Pancreas (tissue), 10 donors: ENCODE measurements at regions not wholly inside any gene's neighbourhood (a gene's known extent, or its start where the extent isn't known, plus 50 kb on each side); places are given as distances from the start of the nearest gene placed in this dataset.

Source experiments
- ATAC-seq, 4 donors: fragments of 200-7000 bp; cut with Tn5 transposase; one replicate each; pipeline versions ENCODE4 v1.8.0 to v1.9.1; 2020; ENCODE audit warnings: mild to moderate bottlenecking in 4 of 4, moderate library complexity in 4 of 4
- DNase-seq, 6 donors: peaks; one replicate each; pipeline ENCODE4 v3.0.0-alpha.2; 2020
- FAIRE-seq: peaks from 2 replicates; lab custom pipeline; 2012; peaks lifted over from hg19 to GRCh38; lab: Jason Lieb, UNC
- H3K27ac ChIP-seq, 4 donors: fragments of 200-600 bp; sonication (generic); 1 replicate in 3 of 4; 2 replicates in 1 of 4; pipeline versions ENCODE4 v1.5.0 to v1.8.0; 2020
- H3K27me3 ChIP-seq, 4 donors: fragments of 200-600 bp; one replicate each; pipeline ENCODE4 v1.8.0; 2021
- H3K36me3 ChIP-seq, 3 donors: fragments of 200-600 bp; sonication (generic) in 1 of 3; one replicate each; pipeline versions ENCODE4 v1.5.0 to v1.8.0; 2020 to 2021
- H3K4me1 ChIP-seq, 3 donors: fragments of 200-600 bp; one replicate each; pipeline ENCODE4 v1.8.0; 2021
- H3K4me3 ChIP-seq, 4 donors: fragments of 200-600 bp; sonication (generic) in 2 of 4; one replicate each; pipeline versions ENCODE4 v1.5.0 to v1.8.0; 2020 to 2021
- H3K9me3 ChIP-seq, 4 donors: fragments of 200-600 bp; one replicate each; pipeline ENCODE4 v1.8.0; 2021
- WGBS, 2 donors: extraction: QIAGEN DNeasy Blood & Tissue Kit; methylation state at CpG; one replicate each; pipeline ENCODE4 v1.1.7; 2013; 5-methylcytosine and 5-hydroxymethylcytosine counted together
- intact Hi-C, 3 donors: fragments of 100-400 bp; cut with DNase I; formaldehyde crosslinking; loops; one replicate each; pipeline versions ENCODE4 v1.11.1 to v1.14.2; 2022
- TF ChIP-seq, protein P1 (sequence below), 4 donors: fragments of 200-600 bp; sonication (generic) in 3 of 4; IDR thresholded peaks; one replicate each; pipeline versions ENCODE4 v1.5.0 to v1.8.0; 2021; ENCODE audit warnings: antibody characterized with exemption in 4 of 4
- donor health status: healthy with polysubstance abuse.
- donor health status: DM: no; HTN: no; CAD: no; lungs with moderate emphysema.
- donor health status: DM: no; HTN: no; CAD: no.
- donor health status: control.
- donor health status: control.
- donor health status: Bipolar disorder and iron deficiency.
- donor health status: DM: yes; HTN: yes; CAD: no.
- donor health status: DM: no; HTN: no; CAD: no.
- donor health status: DM: no; HTN: no; CAD: no.
- donor health status: DM: yes; HTN: yes; CAD: no.

GRCh38 chr5:133698646-133699526 lies 86.5 kb upstream of the FSTL4 start:
- Histone ChIP-seq H3K4me1 (no peaks in the 10 kb centered on the region), H3K27me3 (no peaks in the 10 kb centered on the region), H3K9me3 (no peaks in the 10 kb centered on the region), H3K27ac (no peak overlapping the region), H3K4me3 (no peak overlapping the region), H3K36me3 (no peaks in the 10 kb centered on the region)
- FAIRE-seq (no peak), ATAC-seq (no peak), DNase-seq (no peak)
- intact Hi-C loops, result no loop called here
- TF ChIP-seq, protein P1, sequence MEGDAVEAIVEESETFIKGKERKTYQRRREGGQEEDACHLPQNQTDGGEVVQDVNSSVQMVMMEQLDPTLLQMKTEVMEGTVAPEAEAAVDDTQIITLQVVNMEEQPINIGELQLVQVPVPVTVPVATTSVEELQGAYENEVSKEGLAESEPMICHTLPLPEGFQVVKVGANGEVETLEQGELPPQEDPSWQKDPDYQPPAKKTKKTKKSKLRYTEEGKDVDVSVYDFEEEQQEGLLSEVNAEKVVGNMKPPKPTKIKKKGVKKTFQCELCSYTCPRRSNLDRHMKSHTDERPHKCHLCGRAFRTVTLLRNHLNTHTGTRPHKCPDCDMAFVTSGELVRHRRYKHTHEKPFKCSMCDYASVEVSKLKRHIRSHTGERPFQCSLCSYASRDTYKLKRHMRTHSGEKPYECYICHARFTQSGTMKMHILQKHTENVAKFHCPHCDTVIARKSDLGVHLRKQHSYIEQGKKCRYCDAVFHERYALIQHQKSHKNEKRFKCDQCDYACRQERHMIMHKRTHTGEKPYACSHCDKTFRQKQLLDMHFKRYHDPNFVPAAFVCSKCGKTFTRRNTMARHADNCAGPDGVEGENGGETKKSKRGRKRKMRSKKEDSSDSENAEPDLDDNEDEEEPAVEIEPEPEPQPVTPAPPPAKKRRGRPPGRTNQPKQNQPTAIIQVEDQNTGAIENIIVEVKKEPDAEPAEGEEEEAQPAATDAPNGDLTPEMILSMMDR (IDR thresholded peaks at IDR 0.05), result no peak
- WGBS, 2 donors, result 77 to 78% methylated on average over 10 of the region's 10 CpGs

DNA sequence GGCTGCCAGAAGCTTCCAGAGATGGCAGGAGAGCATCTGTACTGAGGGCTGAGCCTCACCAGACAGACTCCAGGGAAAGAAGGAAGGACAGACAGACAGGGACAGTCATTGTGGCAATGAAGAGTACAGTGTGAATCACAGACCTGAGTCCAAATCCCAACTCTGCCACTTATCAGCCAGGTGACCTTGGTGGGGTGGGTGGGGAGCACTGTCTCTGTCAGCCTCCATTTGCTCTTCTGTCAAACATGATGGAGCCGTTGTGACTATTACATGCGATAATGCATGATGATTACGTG lies 85.9 kb upstream of the FSTL4 start:
- no peak for FAIRE-seq
- DNase-seq, result no peak

DNA sequence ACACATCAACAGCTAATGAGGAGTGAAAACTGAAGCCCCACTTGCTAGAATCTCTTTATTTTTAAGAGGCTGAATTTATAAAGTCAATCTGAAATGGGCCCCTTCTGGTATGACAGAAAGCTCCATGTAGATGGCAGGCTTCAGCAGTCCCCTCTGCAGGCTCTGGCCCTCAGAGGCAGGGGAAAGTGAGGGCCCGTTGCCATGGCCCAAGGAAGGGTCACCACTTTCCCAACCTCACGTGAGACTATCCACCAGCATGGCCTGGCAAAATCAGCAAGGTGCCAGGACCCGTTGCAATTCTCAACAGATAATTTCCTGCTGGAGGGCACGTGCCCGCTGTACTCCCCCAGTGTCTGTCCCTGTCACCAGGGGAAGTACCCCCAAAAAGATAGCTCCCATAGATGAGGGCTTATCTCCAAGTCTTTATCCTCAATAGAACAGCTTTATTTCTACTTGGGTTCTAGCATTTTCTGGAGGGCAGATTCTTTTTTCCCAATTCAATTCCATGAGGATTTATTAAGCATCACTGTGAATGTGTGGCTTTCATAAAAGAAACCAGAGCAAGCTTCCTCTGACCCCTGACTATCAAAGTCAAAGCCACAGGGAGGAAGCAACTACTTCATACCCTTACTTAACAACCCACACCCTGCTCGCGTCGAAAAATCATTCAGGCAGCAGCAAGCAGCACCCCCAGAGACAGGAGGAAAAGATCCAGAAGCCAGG lies 85.4 kb upstream of the FSTL4 start:
- intact Hi-C loops, result no loop called here
- DNase-seq (no peak), ATAC-seq (no peak), FAIRE-seq (no peak)
- Histone ChIP-seq H3K36me3 (no peaks in the 10 kb centered on the region), H3K9me3 (no peaks in the 10 kb centered on the region), H3K4me3 (no peak overlapping the region), H3K27ac (no peak overlapping the region), H3K4me1 (no peaks in the 10 kb centered on the region), H3K27me3 (no peaks in the 10 kb centered on the region)
- TF ChIP-seq, protein P1 (IDR thresholded peaks at IDR 0.05), result no peak
- 66 to 79% methylated on average over 8 of the region's 8 CpGs for WGBS, 2 donors

More for the DNA sequence above, 85.9 kb upstream of the FSTL4 start:
- Histone ChIP-seq H3K9me3 (no peaks in the 10 kb centered on the region), H3K4me3 (no peak overlapping the region), H3K4me1 (no peaks in the 10 kb centered on the region), H3K27ac (no peak overlapping the region), H3K27me3 (no peaks in the 10 kb centered on the region), H3K36me3 (no peaks in the 10 kb centered on the region)
- TF ChIP-seq, protein P1 (IDR thresholded peaks at IDR 0.05), result no peak
- 71 to 83% methylated on average over 3 of the region's 3 CpGs for WGBS, 2 donors
- intact Hi-C loops, result no loop called here
- ATAC-seq, result no peak

- TF ChIP-seq, protein P1 (IDR thresholded peaks at IDR 0.05), result no peak
- Histone ChIP-seq H3K4me3 (no peak overlapping the region), H3K4me1 (no peaks in the 10 kb centered on the region), H3K27ac (no peak overlapping the region), H3K9me3 (no peaks in the 10 kb centered on the region), H3K36me3 (no peaks in the 10 kb centered on the region), H3K27me3 (no peaks in the 10 kb centered on the region)
- no peak for ATAC-seq
- WGBS, 2 donors, result 80 to 89% methylated on average over 10 of the region's 10 CpGs
- DNase-seq, result no peak
- no peak for FAIRE-seq
- intact Hi-C loops, result no loop called here
Observed at GRCh38 chr5:133696782-133697507, 84.6 kb upstream of the FSTL4 start.
